SJSA1 (cell line): ENCODE measurements at regions not wholly inside any gene's neighbourhood (a gene's known extent, or its start where the extent isn't known, plus 50 kb on each side); places are given as distances from the start of the nearest gene placed in this dataset.

Experiments
- DNase-seq, 2 experiments: peaks; one replicate each; pipeline ENCODE4 v3.0.0-alpha.2; 2015 to 2020; ENCODE audit warnings: low spot score in 2 of 2, low read depth in 1 of 2
- H3K27ac ChIP-seq: fragments of 250-450 bp; sonication (Bioruptor Pico); 2 replicates; pipeline ENCODE4 v1.5.1; 2020; ENCODE audit warnings: mild to moderate bottlenecking, moderate library complexity
- H3K27me3 ChIP-seq: fragments of 250-450 bp; sonication (Bioruptor Pico); replicated peaks from 2 replicates; pipeline ENCODE4 v1.5.1; 2020; ENCODE audit warnings: mild to moderate bottlenecking, moderate library complexity
- H3K36me3 ChIP-seq: fragments of 250-450 bp; sonication (Bioruptor Pico); 2 replicates; pipeline ENCODE4 v1.5.1; 2020; ENCODE audit warnings: mild to moderate bottlenecking
- H3K4me1 ChIP-seq: fragments of 250-450 bp; sonication (Bioruptor Pico); replicated peaks from 2 replicates; pipeline ENCODE4 v1.6.1; 2021; ENCODE audit warnings: mild to moderate bottlenecking
- H3K4me3 ChIP-seq: fragments of 250-450 bp; sonication (Bioruptor Pico); 2 replicates; pipeline ENCODE4 v1.5.1; 2020; ENCODE audit warnings: mild to moderate bottlenecking
- H3K9me3 ChIP-seq: fragments of 250-450 bp; sonication (Bioruptor Pico); replicated peaks from 2 replicates; pipeline ENCODE4 v1.5.1; 2020; ENCODE audit warnings: mild to moderate bottlenecking

GRCh38 chr1:192518700-192519099 is 56.9 kb upstream of the RGS1 start:
- no peaks in the 10 kb centered on the region for H3K36me3 ChIP-seq
- no peaks in the 10 kb centered on the region for H3K27me3 ChIP-seq
- H3K27ac ChIP-seq: no peak overlapping the region
- H3K4me1 ChIP-seq: no peaks in the 10 kb centered on the region
- no peak for DNase-seq
- no peak overlapping the region for H3K4me3 ChIP-seq
- H3K9me3 ChIP-seq: no peaks in the 10 kb centered on the region

- Histone ChIP-seq H3K36me3 (no peaks in the 10 kb centered on the region), H3K27ac (no peak overlapping the region), H3K27me3 (no peaks in the 10 kb centered on the region), H3K4me1 (no peaks in the 10 kb centered on the region), H3K9me3 (no peaks in the 10 kb centered on the region), H3K4me3 (no peak overlapping the region)
- DNase-seq: no peak
These were observed 53.8 kb upstream of the RGS1 start for GRCh38 chr1:192521734-192522133.

GRCh38 chr1:192522673-192523072 is 52.9 kb upstream of the RGS1 start:
- Histone ChIP-seq H3K4me1 (no peaks in the 10 kb centered on the region), H3K27me3 (no peaks in the 10 kb centered on the region), H3K27ac (no peak overlapping the region), H3K9me3 (no peaks in the 10 kb centered on the region), H3K36me3 (no peaks in the 10 kb centered on the region), H3K4me3 (no peak overlapping the region)
- DNase-seq: no peak

GRCh38 chr1:192524223-192524622 is 51.4 kb upstream of the RGS1 start:
- Histone ChIP-seq H3K4me3 (no peak overlapping the region), H3K36me3 (no peaks in the 10 kb centered on the region), H3K27me3 (no peaks in the 10 kb centered on the region), H3K27ac (no peak overlapping the region), H3K4me1 (0 out of 2 replicates have a peak, but pooled peaks cover 5% of the 10 kb centered on the region), H3K9me3 (no peaks in the 10 kb centered on the region)
- DNase-seq: no peak
